H9 (cell line): ENCODE measurements at regions not wholly inside any gene's neighbourhood (a gene's known extent, or its start where the extent isn't known, plus 50 kb on each side); places are given as distances from the start of the nearest gene placed in this dataset.

Experiments
- DNase-seq: peaks from one replicate; pipeline ENCODE4 v3.0.0-alpha.2; 2017
- H2AFZ ChIP-seq: one replicate; pipeline ENCODE4 v1.6.1; 2013; ENCODE audit warnings: mild to moderate bottlenecking, low read length, control low read depth, moderate library complexity
- H2AK5ac ChIP-seq: 2 replicates; pipeline ENCODE4 v1.6.1; 2013; ENCODE audit warnings: low read length, control low read depth, mixed read lengths; ENCODE audit not compliant: insufficient read length
- H2BK120ac ChIP-seq: one replicate; pipeline ENCODE4 v1.6.1; 2013; ENCODE audit warnings: low read depth, mild to moderate bottlenecking, low read length, control low read depth, inconsistent platforms; ENCODE audit not compliant: poor library complexity, severe bottlenecking
- H2BK12ac ChIP-seq: 2 replicates; pipeline ENCODE4 v1.6.1; 2013; ENCODE audit warnings: low read length, control low read depth, mixed read lengths, low read depth; ENCODE audit not compliant: insufficient read length
- H2BK15ac ChIP-seq: 2 replicates; pipeline ENCODE4 v1.6.1; 2013; ENCODE audit warnings: low read depth, low read length, control low read depth
- H2BK20ac ChIP-seq: one replicate; pipeline ENCODE4 v1.6.1; 2013; ENCODE audit warnings: low read depth, mild to moderate bottlenecking, low read length, control low read depth, inconsistent platforms; ENCODE audit not compliant: poor library complexity, severe bottlenecking
- H2BK5ac ChIP-seq: 2 replicates; pipeline ENCODE4 v1.6.1; 2013; ENCODE audit warnings: low read length, control low read depth, mixed read lengths; ENCODE audit not compliant: insufficient read length
- H3K14ac ChIP-seq: 2 replicates; pipeline ENCODE4 v1.6.1; 2013; ENCODE audit warnings: low read length, control low read depth; ENCODE audit not compliant: insufficient read depth
- H3K18ac ChIP-seq: 2 replicates; pipeline ENCODE4 v1.6.1; 2013; ENCODE audit warnings: low read depth, mild to moderate bottlenecking, mixed read lengths, low read length, control low read depth; ENCODE audit not compliant: insufficient read length
- H3K23ac ChIP-seq: 2 replicates; pipeline ENCODE4 v1.6.1; 2013; ENCODE audit warnings: low read length, control low read depth, mixed read lengths, low read depth; ENCODE audit not compliant: insufficient read length
- H3K23me2 ChIP-seq: 2 replicates; pipeline ENCODE4 v1.6.1; 2013; ENCODE audit warnings: low read depth, mild to moderate bottlenecking, mixed read lengths, low read length, control low read depth; ENCODE audit not compliant: insufficient read length, poor library complexity, severe bottlenecking
- H3K27ac ChIP-seq: 2 replicates; pipeline ENCODE4 v1.5.1; 2013; ENCODE audit warnings: low read length, control low read depth, mixed read lengths, low read depth; ENCODE audit not compliant: insufficient read length
- H3K27me3 ChIP-seq: 2 replicates; pipeline ENCODE4 v1.6.1; 2013; ENCODE audit warnings: low read length, control low read depth, inconsistent platforms; ENCODE audit not compliant: insufficient read depth
- H3K4ac ChIP-seq: 2 replicates; pipeline ENCODE4 v1.6.1; 2013; ENCODE audit warnings: low read depth, mild to moderate bottlenecking, control low read depth, inconsistent platforms, low read length, moderate library complexity
- H3K4me1 ChIP-seq: 2 replicates; pipeline ENCODE4 v1.6.1; 2013; ENCODE audit warnings: low read length, control low read depth, inconsistent platforms; ENCODE audit not compliant: insufficient read depth
- H3K4me2 ChIP-seq: 2 replicates; pipeline ENCODE4 v1.6.1; 2013; ENCODE audit warnings: low read length, control low read depth, mixed read lengths; ENCODE audit not compliant: insufficient read length, insufficient read depth
- H3K56ac ChIP-seq: 2 replicates; pipeline ENCODE4 v1.6.1; 2013; ENCODE audit warnings: low read depth, mild to moderate bottlenecking, mixed read lengths, low read length, control low read depth; ENCODE audit not compliant: insufficient read length
- H3K79me1 ChIP-seq: 2 replicates; pipeline ENCODE4 v1.6.1; 2013; ENCODE audit warnings: low read depth, mild to moderate bottlenecking, moderate library complexity, low read length, control low read depth, inconsistent platforms; ENCODE audit not compliant: insufficient read depth, poor library complexity, severe bottlenecking
- H3K79me2 ChIP-seq: 2 replicates; pipeline ENCODE4 v1.6.1; 2013; ENCODE audit warnings: low read length, control low read depth, inconsistent platforms; ENCODE audit not compliant: insufficient read depth
- H3K9ac ChIP-seq: 2 replicates; pipeline ENCODE4 v1.6.1; 2013; ENCODE audit warnings: low read length, control low read depth, mixed read lengths; ENCODE audit not compliant: insufficient read length; ENCODE audit errors: extremely low read depth
- H3K9me3 ChIP-seq: one replicate; pipeline ENCODE4 v1.6.1; 2013; ENCODE audit warnings: low read depth, low read length, inconsistent platforms; ENCODE audit not compliant: control insufficient read depth
- H3T11ph ChIP-seq: one replicate; pipeline ENCODE4 v1.6.1; 2013; ENCODE audit warnings: mild to moderate bottlenecking, low read length, control low read depth, inconsistent platforms
- H4K20me1 ChIP-seq: one replicate; pipeline ENCODE4 v1.6.1; 2013; ENCODE audit not compliant: control insufficient read depth, insufficient read length, insufficient read depth
- H4K5ac ChIP-seq: 2 replicates; pipeline ENCODE4 v1.6.1; 2013; ENCODE audit warnings: low read depth, mild to moderate bottlenecking, mixed read lengths, low read length, control low read depth; ENCODE audit not compliant: insufficient read length
- H4K8ac ChIP-seq: replicated peaks from 2 replicates; pipeline ENCODE4 v1.6.1; 2013; ENCODE audit warnings: low read length, control low read depth, mixed read lengths, low read depth; ENCODE audit not compliant: insufficient read length
- H4K91ac ChIP-seq: 2 replicates; pipeline ENCODE4 v1.6.1; 2013; ENCODE audit warnings: low read depth, mild to moderate bottlenecking, moderate library complexity, mixed read lengths, low read length, control low read depth; ENCODE audit not compliant: insufficient read length
- H3K27ac Mint-ChIP-seq, 3 experiments: 2 replicates in 2 of 3; 3 replicates in 1 of 3; pipeline ENCODE4 v1.8.0; 2020 to 2021; ENCODE audit warnings: mixed read lengths in 3 of 3, mild to moderate bottlenecking in 1 of 3, moderate library complexity in 1 of 3
- H3K27me3 Mint-ChIP-seq: 2 replicates; pipeline ENCODE4 v1.8.0; 2021; ENCODE audit warnings: low read depth, mild to moderate bottlenecking, moderate library complexity, mixed read lengths
- H3K36me3 Mint-ChIP-seq, 3 experiments: 2 replicates in 2 of 3; 3 replicates in 1 of 3; pipeline ENCODE4 v1.8.0; 2020 to 2021; ENCODE audit warnings: low read depth in 3 of 3, mixed read lengths in 3 of 3; ENCODE audit not compliant: insufficient read depth in 1 of 3
- H3K4me1 Mint-ChIP-seq, 2 experiments: 2 replicates each; pipeline ENCODE4 v1.8.0; 2020; ENCODE audit warnings: mixed read lengths in 2 of 2
- H3K4me3 Mint-ChIP-seq, 2 experiments: 2 replicates in 1 of 2; 3 replicates in 1 of 2; pipeline ENCODE4 v1.8.0; 2020 to 2021; ENCODE audit warnings: mild to moderate bottlenecking in 2 of 2, mixed read lengths in 2 of 2, moderate library complexity in 1 of 2
- H3K9me3 Mint-ChIP-seq, 2 experiments: 2 replicates in 1 of 2; 3 replicates in 1 of 2; pipeline ENCODE4 v1.8.0; 2020; ENCODE audit warnings: mild to moderate bottlenecking in 2 of 2, mixed read lengths in 2 of 2, moderate library complexity in 1 of 2
- CTCF ChIP-seq: fragments of 200-600 bp; sonication (generic); conservative IDR thresholded peaks from 3 replicates; pipeline ENCODE4 v1.8.0; 2021; ENCODE audit warnings: antibody characterized with exemption, mild to moderate bottlenecking
- whole genome bisulfite sequencing: extraction: QIAGEN DNeasy Blood & Tissue Kit; methylation state at CpG from one replicate; pipeline ENCODE4 v1.1.7; 2013; ENCODE audit warnings: missing lambda C conversion rate, low lambda C conversion rate, mixed read lengths; ENCODE audit not compliant: insufficient read length; ENCODE audit errors: extremely low coverage; 5-methylcytosine and 5-hydroxymethylcytosine counted together

GRCh38 chr9:22739712-22740111, 293.1 kb downstream of the DMRTA1 start:
- peaks cover 0 to 1% (median 0%) of the 10 kb centered on the region in 3 experiments; a peak in 1 of 7 replicates for H3K36me3 Mint-ChIP-seq
- no peak for TF ChIP-seq CTCF

More at GRCh38 chr9:22739712-22740111, 293.1 kb downstream of the DMRTA1 start:
- no peak overlapping the region for H2BK5ac ChIP-seq
- H3K56ac ChIP-seq: no peak overlapping the region
- no peak overlapping the region for H4K91ac ChIP-seq
- no peak overlapping the region for H3T11ph ChIP-seq
- no peaks in the 10 kb centered on the region for H4K20me1 ChIP-seq
- no peak overlapping the region for H2BK15ac ChIP-seq
- H3K4me3 Mint-ChIP-seq: no peak overlapping the region
- H3K23ac ChIP-seq: no peak overlapping the region
- H4K8ac ChIP-seq: no peak overlapping the region
- no peak overlapping the region for H2AFZ ChIP-seq
- H3K18ac ChIP-seq: no peak overlapping the region
- no peak overlapping the region for H2BK20ac ChIP-seq
- H3K27ac Mint-ChIP-seq: no peak overlapping the region
- no peak overlapping the region for H2BK120ac ChIP-seq
- H3K9ac ChIP-seq: no peak overlapping the region
- H2BK12ac ChIP-seq: no peak overlapping the region
- H3K79me1 ChIP-seq: no peaks in the 10 kb centered on the region
- no peak overlapping the region for H3K4ac ChIP-seq
- no peak overlapping the region for H3K14ac ChIP-seq
- no peaks in the 10 kb centered on the region for H3K9me3 ChIP-seq
- H3K4me2 ChIP-seq: no peak overlapping the region
- no peaks in the 10 kb centered on the region for H3K27me3 ChIP-seq
- no CpG with 5 or more reads among the region's 1 CpG for WGBS
- H3K9me3 Mint-ChIP-seq: no peaks in the 10 kb centered on the region; a peak in 2 of 5 replicates
- H3K27me3 Mint-ChIP-seq: no peaks in the 10 kb centered on the region
- DNase-seq: no peak
- H2AK5ac ChIP-seq: no peak overlapping the region
- H3K23me2 ChIP-seq: no peaks in the 10 kb centered on the region
- H3K79me2 ChIP-seq: no peaks in the 10 kb centered on the region
- H3K4me1 ChIP-seq: no peaks in the 10 kb centered on the region
- no peaks in the 10 kb centered on the region for H3K4me1 Mint-ChIP-seq
- H4K5ac ChIP-seq: no peak overlapping the region
- no peak overlapping the region for H3K27ac ChIP-seq
